ENCODE measurements at regions not wholly inside any gene's neighbourhood (a gene's known extent, or its start where the extent isn't known, plus 50 kb on each side); places are given as distances from the start of the nearest gene placed in this dataset.
A peak's percentile ranks its signal among the peaks of the same experiment; 100 is the strongest.

GRCh38 chr2:29974086-29974485, 52.7 kb upstream of the ALK start:
- no peak overlapping the region for H3K4me3 ChIP-seq (ENCODE audit: low read depth, low read length)
- no peak for DNase-seq (ENCODE audit: low read depth)

GRCh38 chr2:29977284-29977683, 55.9 kb upstream of the ALK start:
- H3K4me3 ChIP-seq (ENCODE audit: low read depth, low read length): no peak overlapping the region
- DNase-seq (ENCODE audit: low read depth): no peak

- H3K4me3 ChIP-seq (ENCODE audit: low read depth, low read length): no peak overlapping the region
- no peak for DNase-seq (ENCODE audit: low read depth)
These were observed 60.0 kb upstream of the ALK start for GRCh38 chr2:29981402-29981801.

- no peak for DNase-seq (ENCODE audit: low read depth)
These were observed 61.9 kb upstream of the ALK start for GRCh38 chr2:29983308-29983707.

GRCh38 chr2:29987146-29987545, 65.8 kb upstream of the ALK start:
- no peak for DNase-seq (ENCODE audit: low read depth)
- no peak overlapping the region for H3K4me3 ChIP-seq (ENCODE audit: low read depth, low read length)

More at GRCh38 chr2:29983308-29983707, 61.9 kb upstream of the ALK start:
- no peak overlapping the region for H3K4me3 ChIP-seq (ENCODE audit: low read depth, low read length)

GRCh38 chr2:29990129-29990528, 68.7 kb upstream of the ALK start:
- no peak for DNase-seq (ENCODE audit: low read depth)
- H3K4me3 ChIP-seq (ENCODE audit: low read depth, low read length): no peak overlapping the region

GRCh38 chr2:29991086-29991485, 69.7 kb upstream of the ALK start:
- no peak overlapping the region for H3K4me3 ChIP-seq (ENCODE audit: low read depth, low read length)

GRCh38 chr2:29995241-29995640, 73.9 kb upstream of the ALK start:
- no peak for DNase-seq (ENCODE audit: low read depth)
- H3K4me3 ChIP-seq (ENCODE audit: low read depth, low read length): no peak overlapping the region

More at GRCh38 chr2:29991086-29991485, 69.7 kb upstream of the ALK start:
- no peak for DNase-seq (ENCODE audit: low read depth)

GRCh38 chr2:30003128-30003527, 81.7 kb upstream of the ALK start:
- H3K4me3 ChIP-seq (ENCODE audit: low read depth, low read length): no peak overlapping the region

GRCh38 chr2:30022444-30023071, 101.2 kb upstream of the ALK start:
- DNase-seq (ENCODE audit: low read depth): no peak
- H3K4me3 ChIP-seq (ENCODE audit: low read depth, low read length): no peak overlapping the region

More at GRCh38 chr2:30003128-30003527, 81.7 kb upstream of the ALK start:
- no peak for DNase-seq (ENCODE audit: low read depth)

GRCh38 chr2:30024281-30024680, 102.9 kb upstream of the ALK start:
- no peak for DNase-seq (ENCODE audit: low read depth)
- no peak overlapping the region for H3K4me3 ChIP-seq (ENCODE audit: low read depth, low read length)

- DNase-seq (ENCODE audit: low read depth): peak; percentile 45
- no peak overlapping the region for H3K4me3 ChIP-seq (ENCODE audit: low read depth, low read length)
These were observed 105.0 kb upstream of the ALK start for GRCh38 chr2:30026091-30027055.

GRCh38 chr2:30029804-30030203, 108.4 kb upstream of the ALK start:
- DNase-seq (ENCODE audit: low read depth): no peak
- H3K4me3 ChIP-seq (ENCODE audit: low read depth, low read length): no peak overlapping the region

GRCh38 chr2:30030361-30030760, 109.0 kb upstream of the ALK start:
- no peak overlapping the region for H3K4me3 ChIP-seq (ENCODE audit: low read depth, low read length)
- DNase-seq (ENCODE audit: low read depth): no peak

GRCh38 chr2:30031184-30031583, 109.8 kb upstream of the ALK start:
- H3K4me3 ChIP-seq (ENCODE audit: low read depth, low read length): no peak overlapping the region
- DNase-seq (ENCODE audit: low read depth): no peak

GRCh38 chr2:30034052-30034775, 112.6 kb upstream of the YPEL5 start:
- H3K4me3 ChIP-seq (ENCODE audit: low read depth, low read length): no peak overlapping the region
- DNase-seq (ENCODE audit: low read depth): no peak

- no peak overlapping the region for H3K4me3 ChIP-seq (ENCODE audit: low read depth, low read length)
- DNase-seq (ENCODE audit: low read depth): no peak
These were observed 109.8 kb upstream of the YPEL5 start for GRCh38 chr2:30037016-30037415.

- H3K4me3 ChIP-seq (ENCODE audit: low read depth, low read length): no peak overlapping the region
- no peak for DNase-seq (ENCODE audit: low read depth)
These were observed 108.4 kb upstream of the YPEL5 start for GRCh38 chr2:30038419-30038818.

- DNase-seq (ENCODE audit: low read depth): no peak
- no peak overlapping the region for H3K4me3 ChIP-seq (ENCODE audit: low read depth, low read length)
These were observed 107.7 kb upstream of the YPEL5 start for GRCh38 chr2:30039101-30039500.

- no peak for DNase-seq (ENCODE audit: low read depth)
These were observed 106.7 kb upstream of the YPEL5 start for GRCh38 chr2:30040147-30040546.

More at GRCh38 chr2:30040147-30040546, 106.7 kb upstream of the YPEL5 start:
- H3K4me3 ChIP-seq (ENCODE audit: low read depth, low read length): no peak overlapping the region
